Erythroblast (primary cell): ENCODE measurements at regions not wholly inside any gene's neighbourhood (a gene's known extent, or its start where the extent isn't known, plus 50 kb on each side); places are given as distances from the start of the nearest gene placed in this dataset.

Source experiments
- GATA1 ChIP-seq: IDR thresholded peaks from 2 replicates; pipeline ENCODE4 v1.6.1; 2011; ENCODE audit warnings: low read depth, mild to moderate bottlenecking, control low read depth, low read length, moderate library complexity
- POLR2A ChIP-seq: IDR thresholded peaks from 2 replicates; pipeline ENCODE4 v1.6.1; 2011; ENCODE audit warnings: mild to moderate bottlenecking, low read length

GRCh38 chr10:33539116-33539515 is 204.6 kb upstream of the NRP1 start:
- TF ChIP-seq POLR2A (no peak), GATA1 (no peak)
